ENCODE measurements at regions not wholly inside any gene's neighbourhood (a gene's known extent, or its start where the extent isn't known, plus 50 kb on each side); places are given as distances from the start of the nearest gene placed in this dataset.
A peak's percentile ranks its signal among the peaks of the same experiment; 100 is the strongest.

DNA sequence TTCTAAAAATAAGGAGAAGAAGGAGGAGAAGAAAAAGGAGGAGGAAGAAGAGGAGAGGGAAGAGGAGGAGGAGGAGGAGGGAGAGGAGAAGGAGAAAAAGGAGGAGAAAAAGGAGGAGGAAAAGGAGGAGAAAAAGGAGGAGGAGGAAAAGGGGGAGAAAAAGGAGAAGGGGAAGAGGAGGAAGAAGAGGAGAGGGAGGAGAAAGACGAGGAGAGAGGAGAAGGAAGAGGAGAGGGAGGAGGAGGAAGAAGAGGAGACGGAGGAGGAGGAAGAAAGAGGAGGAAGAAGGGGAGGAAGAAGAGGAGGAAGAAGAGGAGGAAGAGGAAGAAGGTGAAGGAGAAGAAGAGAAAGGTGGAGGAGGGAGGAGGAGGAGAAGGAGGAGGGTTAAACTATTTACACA lies 210.2 kb upstream of the TRPM3 start:
- Mint-ChIP-seq H3K27me3 (ENCODE audit: insufficient read depth) (peaks cover 2% of the 10 kb centered on the region), H3K36me3 (ENCODE audit: low read depth) (no peaks in the 10 kb centered on the region; the same call in 1 of the 2 replicates), H3K4me3 (no peak overlapping the region), H3K27ac (no peak overlapping the region), H3K4me1 (ENCODE audit: low read depth) (no peaks in the 10 kb centered on the region; the same call in 1 of the 2 replicates), H3K9me3 (no peaks in the 10 kb centered on the region; the same call in 1 of the 2 replicates)
- no peak for DNase-seq
- TF ChIP-seq, protein P1, sequence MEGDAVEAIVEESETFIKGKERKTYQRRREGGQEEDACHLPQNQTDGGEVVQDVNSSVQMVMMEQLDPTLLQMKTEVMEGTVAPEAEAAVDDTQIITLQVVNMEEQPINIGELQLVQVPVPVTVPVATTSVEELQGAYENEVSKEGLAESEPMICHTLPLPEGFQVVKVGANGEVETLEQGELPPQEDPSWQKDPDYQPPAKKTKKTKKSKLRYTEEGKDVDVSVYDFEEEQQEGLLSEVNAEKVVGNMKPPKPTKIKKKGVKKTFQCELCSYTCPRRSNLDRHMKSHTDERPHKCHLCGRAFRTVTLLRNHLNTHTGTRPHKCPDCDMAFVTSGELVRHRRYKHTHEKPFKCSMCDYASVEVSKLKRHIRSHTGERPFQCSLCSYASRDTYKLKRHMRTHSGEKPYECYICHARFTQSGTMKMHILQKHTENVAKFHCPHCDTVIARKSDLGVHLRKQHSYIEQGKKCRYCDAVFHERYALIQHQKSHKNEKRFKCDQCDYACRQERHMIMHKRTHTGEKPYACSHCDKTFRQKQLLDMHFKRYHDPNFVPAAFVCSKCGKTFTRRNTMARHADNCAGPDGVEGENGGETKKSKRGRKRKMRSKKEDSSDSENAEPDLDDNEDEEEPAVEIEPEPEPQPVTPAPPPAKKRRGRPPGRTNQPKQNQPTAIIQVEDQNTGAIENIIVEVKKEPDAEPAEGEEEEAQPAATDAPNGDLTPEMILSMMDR (IDR thresholded peaks at IDR 0.05), result no peak

GRCh38 chr9:71329873-71330272 lies 208.5 kb upstream of the TRPM3 start:
- Mint-ChIP-seq H3K4me1 (ENCODE audit: low read depth) (no peaks in the 10 kb centered on the region; the same call in 1 of the 2 replicates), H3K27me3 (ENCODE audit: insufficient read depth) (peaks cover 2% of the 10 kb centered on the region), H3K36me3 (ENCODE audit: low read depth) (no peaks in the 10 kb centered on the region), H3K4me3 (no peak overlapping the region), H3K27ac (no peak overlapping the region), H3K9me3 (no peaks in the 10 kb centered on the region)
- no peak for DNase-seq
- TF ChIP-seq, protein P1 (IDR thresholded peaks at IDR 0.05), result no peak

DNA sequence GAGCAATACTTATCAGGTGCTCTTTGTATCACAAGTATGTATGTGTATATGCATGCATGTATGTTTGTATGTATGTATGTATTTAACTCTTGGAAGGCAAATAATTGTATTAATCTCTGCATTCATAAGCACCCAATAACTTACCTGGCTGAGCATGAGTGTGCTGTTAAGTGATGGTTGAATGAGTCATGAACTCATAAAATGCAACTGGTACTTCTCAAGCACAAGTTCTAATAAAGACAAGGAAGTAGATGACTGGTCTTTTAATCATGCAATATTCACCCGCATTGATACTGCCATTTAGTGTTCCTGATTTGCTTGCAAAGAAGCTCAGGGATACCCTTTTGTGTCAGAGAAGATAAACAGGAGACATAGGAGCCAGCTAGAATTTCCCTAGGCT lies 204.9 kb upstream of the TRPM3 start:
- Mint-ChIP-seq H3K9me3 (no peaks in the 10 kb centered on the region), H3K36me3 (ENCODE audit: low read depth) (no peaks in the 10 kb centered on the region), H3K4me1 (ENCODE audit: low read depth) (no peaks in the 10 kb centered on the region; the same call in 1 of the 2 replicates), H3K4me3 (no peak overlapping the region), H3K27ac (no peak overlapping the region), H3K27me3 (ENCODE audit: insufficient read depth) (no peaks in the 10 kb centered on the region; the same call in 1 of the 2 replicates)
- no peak for DNase-seq
- TF ChIP-seq, protein P1 (IDR thresholded peaks at IDR 0.05), result no peak

DNA sequence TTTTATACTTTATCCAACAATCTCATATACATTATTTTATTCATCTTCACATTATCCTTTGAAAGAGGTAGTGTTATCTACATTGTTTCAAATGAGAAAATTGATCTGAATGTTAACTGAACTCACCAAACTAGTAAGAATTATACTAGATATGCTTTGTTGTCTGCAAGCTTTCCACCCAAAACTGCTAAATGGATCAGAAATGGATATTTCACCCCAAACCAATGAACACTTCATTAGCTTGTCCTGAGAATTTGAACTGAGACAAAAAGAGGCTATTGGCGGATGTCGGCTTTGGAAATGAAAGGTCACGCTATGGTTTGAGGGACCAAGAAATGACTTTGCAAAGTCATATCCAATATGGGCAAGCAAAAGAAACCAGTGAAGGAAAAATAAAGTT lies 201.9 kb upstream of the TRPM3 start:
- no peak overlapping the region for H3K27ac Mint-ChIP-seq
- no peaks in the 10 kb centered on the region for H3K36me3 Mint-ChIP-seq (ENCODE audit: low read depth)
- no peaks in the 10 kb centered on the region; the same call in 1 of the 2 replicates for H3K4me1 Mint-ChIP-seq (ENCODE audit: low read depth)
- DNase-seq, result no peak
- TF ChIP-seq, protein P1 (IDR thresholded peaks at IDR 0.05), result no peak
- H3K4me3 Mint-ChIP-seq, result no peak overlapping the region
- H3K27me3 Mint-ChIP-seq (ENCODE audit: insufficient read depth), result peaks cover 1% of the 10 kb centered on the region
- H3K9me3 Mint-ChIP-seq, result no peaks in the 10 kb centered on the region

- Mint-ChIP-seq H3K9me3 (no peaks in the 10 kb centered on the region), H3K4me1 (ENCODE audit: low read depth) (no peaks in the 10 kb centered on the region; the same call in 1 of the 2 replicates), H3K36me3 (ENCODE audit: low read depth) (no peaks in the 10 kb centered on the region), H3K27me3 (ENCODE audit: insufficient read depth) (peaks cover 3% of the 10 kb centered on the region), H3K27ac (no peak overlapping the region), H3K4me3 (no peak overlapping the region)
- peak; percentile 38 for DNase-seq
- TF ChIP-seq, protein P1 (IDR thresholded peaks at IDR 0.05), result no peak
Measured at GRCh38 chr9:71322311-71322710, 200.9 kb upstream of the TRPM3 start.

GRCh38 chr9:71308454-71308853 lies 187.0 kb upstream of the TRPM3 start:
- TF ChIP-seq, protein P1 (IDR thresholded peaks at IDR 0.05), result no peak
- Mint-ChIP-seq H3K27ac (no peak overlapping the region), H3K27me3 (ENCODE audit: insufficient read depth) (peaks cover 5% of the 10 kb centered on the region; the same call in 1 of the 2 replicates), H3K9me3 (no peaks in the 10 kb centered on the region), H3K36me3 (ENCODE audit: low read depth) (no peaks in the 10 kb centered on the region), H3K4me1 (ENCODE audit: low read depth) (peaks cover 18% of the 10 kb centered on the region; the same call in 1 of the 2 replicates), H3K4me3 (no peak overlapping the region)
- no peak for DNase-seq

Data from HFFc6 (cell line).